Inflammatory macrophage (primary cell): ENCODE measurements at regions not wholly inside any gene's neighbourhood (a gene's known extent, or its start where the extent isn't known, plus 50 kb on each side); places are given as distances from the start of the nearest gene placed in this dataset.
A peak's percentile ranks its signal among the peaks of the same experiment; 100 is the strongest.
"Not testable (repeated sequence)": the region's sequence is repeated elsewhere in the genome, so short reads cannot be mapped to it uniquely, and the experiment has no call there.

Experiments used
- DNase-seq, 2 donors: peaks; one replicate each; pipeline ENCODE4 v3.0.0-alpha.2; 2020 to 2022

DNA sequence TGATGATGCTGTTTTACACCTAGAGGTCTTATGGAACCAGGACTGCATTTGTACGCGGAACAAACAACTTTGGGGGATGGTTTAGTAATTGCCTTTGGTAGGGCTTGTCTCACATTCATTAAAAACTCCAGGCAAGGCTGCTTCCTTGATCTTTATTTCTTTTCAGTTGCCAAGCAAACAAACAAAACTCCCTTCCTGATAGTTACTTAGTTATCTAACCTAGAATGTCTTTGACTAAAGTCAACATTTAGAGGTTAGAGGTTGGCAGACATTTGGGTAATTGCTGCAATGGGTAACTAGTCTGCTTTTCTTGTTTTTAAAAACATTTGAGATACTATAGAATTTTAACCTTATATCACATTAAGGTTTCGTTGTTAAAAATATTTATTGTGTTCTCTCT, 500.9 kb upstream of the PTBP2 start:
- no peak for DNase-seq

- no peak for DNase-seq
These were observed 498.9 kb upstream of the PTBP2 start for GRCh38 chr1:96222701-96223100.

- not testable (repeated sequence) for DNase-seq
These were observed 497.4 kb upstream of the PTBP2 start for GRCh38 chr1:96224229-96224628.

DNA sequence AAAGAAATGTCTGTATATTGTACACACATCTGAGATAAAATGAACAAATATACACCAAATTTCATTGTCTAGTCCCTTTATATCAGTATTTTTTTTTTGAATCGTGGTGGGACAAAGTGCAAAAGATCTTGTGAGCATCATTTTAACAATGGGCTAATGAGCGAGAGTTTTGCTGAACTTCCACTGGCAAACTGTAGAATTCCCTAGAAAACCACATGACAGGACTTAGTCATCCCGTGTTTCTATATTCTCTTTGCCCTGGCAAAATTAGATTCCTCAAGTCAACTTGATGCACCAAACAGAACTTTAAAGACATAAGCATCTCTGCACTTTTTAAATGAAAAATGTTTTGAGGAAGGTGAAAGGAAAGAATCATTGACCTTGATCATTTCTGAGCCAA, 488.2 kb upstream of the PTBP2 start:
- no peak for DNase-seq

DNA sequence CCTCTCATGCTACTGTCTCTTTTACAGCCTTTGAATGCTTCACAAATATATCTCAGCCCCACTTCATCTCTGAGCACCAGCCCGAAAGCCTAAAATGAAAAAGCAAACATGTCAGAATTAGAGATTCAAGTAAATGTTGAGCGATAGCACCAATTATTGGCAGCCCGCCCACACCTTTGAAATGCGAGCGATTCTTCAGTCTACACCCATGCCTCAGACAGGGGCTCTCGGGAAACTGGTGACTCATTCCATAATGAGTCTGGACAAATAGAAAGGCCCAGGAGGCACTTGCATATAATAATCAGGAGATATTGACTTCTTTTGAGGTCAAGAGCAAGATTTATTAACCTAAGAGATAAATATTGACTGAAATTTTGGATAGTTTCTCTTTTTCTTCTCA, 487.3 kb upstream of the PTBP2 start:
- no peak for DNase-seq

DNA sequence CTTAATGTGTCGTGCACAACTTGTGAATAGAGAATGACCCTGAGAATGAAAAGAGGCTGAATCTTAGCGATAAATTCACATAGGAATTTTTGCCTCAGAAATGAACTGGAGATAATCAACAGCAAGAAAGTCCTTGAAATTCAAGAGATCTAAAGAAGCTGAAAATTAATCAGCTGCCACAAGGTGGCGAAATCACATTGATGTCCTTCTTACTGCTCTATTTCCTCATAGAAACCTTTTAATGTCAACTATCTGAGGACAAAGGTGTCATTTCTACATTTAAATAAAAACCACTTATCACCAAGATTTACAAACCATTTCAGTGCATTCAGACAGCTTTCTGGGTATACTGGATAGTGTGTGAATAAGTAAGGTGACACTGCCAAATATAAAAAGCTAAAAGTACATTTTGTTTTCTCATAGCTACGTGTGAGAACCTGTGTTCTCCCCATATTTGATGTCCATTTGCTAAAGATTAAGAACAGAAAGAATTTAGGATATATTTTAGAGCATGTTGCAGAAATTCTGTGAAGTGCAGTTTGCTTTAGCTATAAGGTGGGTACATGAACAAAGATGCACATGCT, 485.3 kb upstream of the PTBP2 start:
- DNase-seq: peak; percentile 66 to 71

- DNase-seq: no peak
These were observed 483.2 kb upstream of the PTBP2 start for GRCh38 chr1:96238426-96238825.

- DNase-seq: peak; percentile 43 to 48
These were observed 481.1 kb upstream of the PTBP2 start for GRCh38 chr1:96240438-96240837.

DNA sequence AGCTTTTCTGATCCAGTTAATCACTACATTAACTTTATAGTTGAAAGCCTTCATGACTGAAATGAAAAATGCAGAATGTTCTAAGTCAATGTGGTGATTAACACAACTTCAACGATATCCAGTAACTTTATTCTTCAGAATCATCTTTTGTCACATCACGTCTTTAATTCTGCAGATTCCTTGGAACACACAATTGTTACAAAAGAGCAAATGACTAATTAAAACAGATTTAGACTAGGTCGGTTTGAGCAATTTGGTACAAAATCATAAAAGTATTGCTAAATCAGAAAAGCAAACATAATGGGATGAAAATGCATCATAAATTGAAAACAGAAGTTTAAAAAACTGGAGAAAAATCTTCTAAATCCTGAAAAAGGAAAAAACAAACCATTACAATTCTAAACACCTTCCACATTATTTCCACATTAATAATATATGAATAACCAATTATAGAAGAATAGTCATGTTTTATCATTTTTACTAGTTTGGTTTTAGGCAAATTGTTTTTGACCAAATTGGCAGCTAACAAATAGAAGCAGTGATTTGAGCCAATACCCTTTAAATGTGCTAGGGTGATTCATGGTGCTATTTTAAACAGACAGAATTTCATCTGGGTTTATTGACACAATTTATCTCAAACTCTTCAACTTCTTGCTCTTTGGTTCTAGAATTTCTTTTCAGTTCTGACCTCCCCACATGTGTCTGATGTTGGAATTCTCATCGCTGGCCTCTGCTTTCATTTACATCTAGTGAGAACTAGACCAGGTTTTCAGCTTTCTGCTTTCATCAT, 468.1 kb upstream of the PTBP2 start:
- no peak for DNase-seq

GRCh38 chr1:96256130-96256790, 465.3 kb upstream of the PTBP2 start:
- DNase-seq: no peak

DNA sequence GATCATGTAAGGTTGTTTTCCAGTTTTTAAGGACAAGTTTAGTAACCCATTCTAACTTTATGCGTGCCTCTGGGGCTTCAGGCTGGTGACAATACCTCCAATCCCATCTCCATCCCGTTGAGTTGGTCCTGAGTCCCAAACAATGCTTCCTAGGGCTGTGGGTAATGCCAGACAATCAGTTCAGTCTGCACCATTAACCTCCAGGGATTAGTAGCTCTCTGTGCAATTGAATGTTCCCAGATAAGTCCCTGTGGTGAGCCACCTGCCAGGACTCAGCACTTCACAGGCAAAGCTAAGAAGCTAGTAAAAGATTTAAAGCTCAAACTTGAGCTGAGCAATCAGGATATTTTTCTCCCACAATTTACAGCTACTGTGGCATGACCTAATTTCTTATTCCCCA, 462.2 kb upstream of the PTBP2 start:
- DNase-seq: no peak

DNA sequence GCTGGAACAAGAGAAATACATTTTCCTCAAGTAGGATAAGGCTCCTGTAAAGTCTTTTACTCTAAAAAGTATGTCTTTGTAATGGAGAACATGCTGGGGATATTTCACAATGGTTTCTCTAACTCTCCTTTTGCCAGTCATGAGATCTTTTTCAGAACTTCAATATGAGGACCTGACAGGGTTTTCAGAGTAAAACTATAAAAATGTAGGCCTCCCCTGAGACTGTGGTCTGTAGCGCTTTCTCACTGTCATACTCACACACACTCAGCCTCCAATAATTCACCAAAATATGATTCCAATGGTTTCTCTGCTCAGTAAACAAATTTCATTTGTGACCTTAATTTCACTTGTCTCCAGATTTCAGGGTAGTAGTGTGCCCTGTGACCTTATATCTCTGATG, 440.1 kb upstream of the PTBP2 start:
- DNase-seq: no peak

GRCh38 chr1:96290033-96290432, 431.6 kb upstream of the PTBP2 start:
- no peak for DNase-seq

DNA sequence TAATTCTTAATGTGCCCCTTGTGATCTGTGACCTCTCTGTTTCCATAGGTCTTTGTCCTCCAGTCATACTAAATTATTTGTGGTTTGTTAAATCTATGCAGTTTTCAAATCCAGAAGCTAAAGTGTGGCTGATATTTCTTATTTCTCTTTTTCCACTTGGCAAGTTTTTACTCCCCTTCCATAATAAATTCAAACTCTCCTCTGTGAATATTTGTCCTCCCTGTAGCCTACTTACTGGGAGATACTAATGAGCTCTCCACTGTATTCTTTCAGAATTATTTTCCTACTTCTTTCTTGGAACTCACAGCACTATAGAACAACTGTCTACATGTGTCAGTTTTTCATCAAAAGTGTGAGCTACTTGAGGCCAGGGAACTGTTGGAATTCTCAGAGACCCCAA, 430.8 kb upstream of the PTBP2 start:
- DNase-seq: no peak

GRCh38 chr1:96291468-96291867, 430.1 kb upstream of the PTBP2 start:
- DNase-seq: no peak

DNA sequence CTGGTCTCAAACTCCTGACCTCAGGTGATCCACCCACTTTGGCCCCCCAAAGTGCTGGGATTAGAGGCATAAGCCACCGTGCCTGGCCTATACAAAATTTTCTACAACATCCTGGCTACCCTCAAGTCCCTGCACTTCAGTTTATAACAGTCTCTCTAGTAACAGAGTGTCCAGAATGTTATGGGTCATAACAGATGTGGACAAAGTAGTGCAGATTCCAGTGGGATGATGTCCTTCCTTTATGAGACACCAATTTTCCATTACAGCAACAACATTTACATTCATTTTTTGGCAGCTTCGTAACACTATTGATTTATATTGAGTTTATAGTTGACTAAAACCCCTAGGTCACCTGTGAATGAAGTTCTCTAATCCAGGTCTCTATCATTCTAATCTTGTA, 429.4 kb upstream of the PTBP2 start:
- no peak for DNase-seq

DNA sequence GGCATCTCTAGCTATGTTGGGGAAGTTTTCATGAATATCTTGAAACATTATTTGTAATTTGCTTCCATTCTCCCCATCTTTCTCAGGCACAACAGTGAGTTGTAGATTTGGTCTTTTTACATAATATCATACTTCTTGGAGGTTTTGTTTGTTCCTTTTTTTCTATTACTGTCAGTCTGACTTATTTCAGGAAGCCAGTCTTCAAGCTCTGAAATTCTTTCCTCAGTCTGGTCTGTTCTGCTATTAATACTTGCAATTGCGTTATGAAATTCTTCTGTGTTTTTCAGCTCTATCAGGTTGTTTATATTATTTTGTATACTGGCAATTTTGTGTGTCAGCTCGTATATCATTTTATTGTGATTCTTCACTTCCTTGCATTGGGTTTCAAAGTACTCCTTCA, 424.6 kb upstream of the PTBP2 start:
- DNase-seq: peak; percentile 32 to 70

- DNase-seq: no peak
These were observed 414.6 kb upstream of the PTBP2 start for GRCh38 chr1:96306809-96307560.

- DNase-seq: peak; percentile 42 to 43
These were observed 413.3 kb upstream of the PTBP2 start for GRCh38 chr1:96308314-96308713.

- peak; percentile 82 to 91 for DNase-seq
These were observed 411.8 kb upstream of the PTBP2 start for GRCh38 chr1:96309783-96310182.

DNA sequence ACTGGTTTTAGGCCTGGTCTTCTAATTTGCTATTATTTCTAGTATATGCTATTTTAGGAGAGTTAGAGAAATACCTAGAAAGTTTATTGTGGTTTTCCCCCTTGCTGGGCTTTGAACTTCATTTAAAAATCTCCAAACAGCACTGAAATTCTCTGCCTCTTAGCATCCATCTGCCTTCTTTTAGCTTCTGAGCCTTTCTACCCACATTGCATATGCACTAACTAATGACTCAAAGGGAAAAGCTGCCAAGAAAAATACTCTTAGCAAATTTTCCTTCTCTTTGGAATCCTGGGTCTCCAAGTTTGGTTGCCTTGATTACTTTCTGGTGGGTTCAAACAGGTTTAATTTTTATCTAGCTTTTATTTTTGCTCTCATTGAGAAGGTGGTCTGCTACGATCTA, 408.4 kb upstream of the PTBP2 start:
- no peak for DNase-seq

GRCh38 chr1:96329121-96329520, 392.5 kb upstream of the PTBP2 start:
- DNase-seq: peak; percentile 0 to 29

DNA sequence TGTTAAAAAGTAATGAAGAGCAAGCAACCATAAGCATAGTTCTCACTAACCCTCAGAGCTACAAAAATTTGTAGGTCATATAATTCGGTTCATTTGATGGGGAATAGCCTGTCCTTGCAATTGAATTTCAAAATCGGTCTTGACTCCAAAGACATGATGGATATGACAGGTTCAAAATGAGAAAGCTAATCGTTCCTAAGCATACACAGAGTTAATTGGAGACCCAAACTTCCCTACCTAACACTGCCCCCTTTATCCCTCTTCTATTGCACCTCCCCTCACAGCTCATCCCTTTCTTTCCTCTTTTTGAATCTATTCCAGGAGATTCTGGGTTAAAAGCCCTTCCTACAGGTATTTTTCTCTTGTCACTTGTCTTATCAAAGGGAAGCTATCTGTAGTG, 390.0 kb upstream of the PTBP2 start:
- no peak for DNase-seq
